Kidney epithelial cell (primary cell): ENCODE measurements at regions not wholly inside any gene's neighbourhood (a gene's known extent, or its start where the extent isn't known, plus 50 kb on each side); places are given as distances from the start of the nearest gene placed in this dataset.
"Not testable (repeated sequence)": the region's sequence is repeated elsewhere in the genome, so short reads cannot be mapped to it uniquely, and the experiment has no call there.

Experiments used
- DNase-seq: peaks from one replicate; pipeline ENCODE4 v3.0.0-alpha.2; 2010; ENCODE audit warnings: low read depth
- H3K27me3 ChIP-seq: 2 replicates; pipeline ENCODE4 v1.6.0; 2011; ENCODE audit warnings: low read length; ENCODE audit not compliant: control insufficient read depth, insufficient read depth
- H3K36me3 ChIP-seq: 2 replicates; pipeline ENCODE4 v1.5.1; 2011; ENCODE audit warnings: low read length; ENCODE audit not compliant: control insufficient read depth, insufficient read depth
- H3K4me3 ChIP-seq: 2 replicates; pipeline ENCODE4 v1.5.1; 2011; ENCODE audit warnings: low read depth, mild to moderate bottlenecking, control low read depth, low read length
- CTCF ChIP-seq: IDR thresholded peaks from 2 replicates; pipeline ENCODE4 v1.5.1; 2011; ENCODE audit warnings: mild to moderate bottlenecking, moderate library complexity, low read length, control low read depth, inconsistent platforms; ENCODE audit not compliant: insufficient read depth, poor library complexity, severe bottlenecking

GRCh38 chr3:166860217-166860616 lies 519.9 kb downstream of the ZBBX start:
- H3K27me3 ChIP-seq, result no peaks in the 10 kb centered on the region
- no peaks in the 10 kb centered on the region for H3K36me3 ChIP-seq
- DNase-seq, result no peak
- H3K4me3 ChIP-seq, result no peak overlapping the region
- no peak for TF ChIP-seq CTCF

GRCh38 chr3:166844329-166844728 lies 535.8 kb downstream of the ZBBX start:
- H3K36me3 ChIP-seq, result no peaks in the 10 kb centered on the region
- no peak for DNase-seq
- H3K4me3 ChIP-seq, result no peak overlapping the region
- no peaks in the 10 kb centered on the region for H3K27me3 ChIP-seq
- TF ChIP-seq CTCF, result no peak

- H3K27me3 ChIP-seq, H3K36me3 ChIP-seq, DNase-seq, H3K4me3 ChIP-seq: not testable (repeated sequence)
These were observed 537.3 kb downstream of the ZBBX start for GRCh38 chr3:166842784-166843183.

- DNase-seq, result no peak
- Histone ChIP-seq H3K27me3 (no peaks in the 10 kb centered on the region), H3K36me3 (no peaks in the 10 kb centered on the region), H3K4me3 (no peak overlapping the region)
- TF ChIP-seq CTCF, result peak; percentile 51
These were observed 542.6 kb downstream of the ZBBX start for GRCh38 chr3:166837535-166837934.

- TF ChIP-seq CTCF, result no peak
- no peak for DNase-seq
- Histone ChIP-seq H3K27me3 (no peaks in the 10 kb centered on the region), H3K4me3 (no peak overlapping the region), H3K36me3 (no peaks in the 10 kb centered on the region)
These were observed 543.3 kb downstream of the ZBBX start for GRCh38 chr3:166836836-166837235.

- H3K27me3 ChIP-seq, result no peaks in the 10 kb centered on the region
- TF ChIP-seq CTCF, result no peak
- H3K36me3 ChIP-seq, result no peaks in the 10 kb centered on the region
- no peak for DNase-seq
- H3K4me3 ChIP-seq, result no peak overlapping the region
These were observed 550.2 kb downstream of the ZBBX start for GRCh38 chr3:166829896-166830295.

GRCh38 chr3:166818464-166818863 lies 561.6 kb downstream of the ZBBX start:
- no peak for DNase-seq
- H3K4me3 ChIP-seq, result no peak overlapping the region
- no peaks in the 10 kb centered on the region for H3K36me3 ChIP-seq
- H3K27me3 ChIP-seq, result no peaks in the 10 kb centered on the region
- no peak for TF ChIP-seq CTCF

GRCh38 chr3:166817269-166817668 lies 562.8 kb downstream of the ZBBX start:
- H3K27me3 ChIP-seq, H3K36me3 ChIP-seq, DNase-seq, H3K4me3 ChIP-seq: not testable (repeated sequence)
